Ovary (tissue), 7 donors: ENCODE measurements at regions not wholly inside any gene's neighbourhood (a gene's known extent, or its start where the extent isn't known, plus 50 kb on each side); places are given as distances from the start of the nearest gene placed in this dataset.

Experiments
- DNase-seq, 5 donors: peaks; one replicate each; pipeline ENCODE4 v3.0.0-alpha.2; 2019 to 2020
- H3K27ac ChIP-seq, 2 donors: fragments of 200-600 bp; one replicate each; pipeline versions ENCODE4 v1.5.1 to v1.8.0; 2019 to 2022
- H3K27me3 ChIP-seq: fragments of 200-600 bp; one replicate; pipeline ENCODE4 v1.8.0; 2022
- H3K36me3 ChIP-seq: fragments of 200-600 bp; sonication (generic); one replicate; pipeline ENCODE4 v1.5.1; 2019
- H3K4me1 ChIP-seq: one replicate; pipeline ENCODE4 v1.8.1; 2013; ENCODE audit warnings: mild to moderate bottlenecking, moderate library complexity; ENCODE audit not compliant: insufficient read depth
- H3K4me3 ChIP-seq: fragments of 200-600 bp; sonication (generic); one replicate; pipeline ENCODE4 v1.5.1; 2017
- H3K9me3 ChIP-seq, 2 donors: fragments of 200-600 bp in 1 of 2; sonication (generic) in 1 of 2; one replicate each; pipeline versions ENCODE4 v1.5.1 to v1.8.1; 2013 to 2019; ENCODE audit warnings: mild to moderate bottlenecking in 1 of 2, moderate library complexity in 1 of 2
- EP300 ChIP-seq: sonication (generic); formaldehyde crosslinking; IDR thresholded peaks from one replicate; pipeline ENCODE4 v1.6.1; 2017; ENCODE audit warnings: antibody characterized with exemption
- POLR2A ChIP-seq: fragments of 450-650 bp; IDR thresholded peaks from one replicate; pipeline ENCODE4 v1.6.1; 2017; ENCODE audit warnings: antibody characterized with exemption, mild to moderate bottlenecking, moderate library complexity
- WGBS, 3 donors: extraction: QIAGEN DNeasy Blood & Tissue Kit in 1 of 3; methylation state at CpG; one replicate each; pipeline versions ENCODE4 v1.1.5 to v1.1.7; 2013 to 2017; 5-methylcytosine and 5-hydroxymethylcytosine counted together
- intact Hi-C, 4 donors: fragments of 100-400 bp; cut with DNase I; formaldehyde crosslinking; loops; one replicate each; pipeline versions ENCODE4 v1.11.0 to v1.15.1; 2022 to 2023
- TF ChIP-seq, protein P1 (sequence below), 3 donors: fragments of 450-650 bp in 2 of 3; fragments of 200-600 bp in 1 of 3; IDR thresholded peaks; one replicate each; pipeline versions ENCODE4 v1.5.1 to v1.8.0; 2016 to 2022; ENCODE audit warnings: antibody characterized with exemption in 3 of 3, mild to moderate bottlenecking in 1 of 3
- donor health status: DM: no; HTN: no; CAD: no; lungs with moderate emphysema.
- donor health status: DM: no; HTN: no; CAD: no.
- donor health status: Bipolar disorder and iron deficiency.
- donor health status: DM: no; HTN: no; CAD: no.
- donor health status: DM: yes; HTN: yes; CAD: no.

DNA sequence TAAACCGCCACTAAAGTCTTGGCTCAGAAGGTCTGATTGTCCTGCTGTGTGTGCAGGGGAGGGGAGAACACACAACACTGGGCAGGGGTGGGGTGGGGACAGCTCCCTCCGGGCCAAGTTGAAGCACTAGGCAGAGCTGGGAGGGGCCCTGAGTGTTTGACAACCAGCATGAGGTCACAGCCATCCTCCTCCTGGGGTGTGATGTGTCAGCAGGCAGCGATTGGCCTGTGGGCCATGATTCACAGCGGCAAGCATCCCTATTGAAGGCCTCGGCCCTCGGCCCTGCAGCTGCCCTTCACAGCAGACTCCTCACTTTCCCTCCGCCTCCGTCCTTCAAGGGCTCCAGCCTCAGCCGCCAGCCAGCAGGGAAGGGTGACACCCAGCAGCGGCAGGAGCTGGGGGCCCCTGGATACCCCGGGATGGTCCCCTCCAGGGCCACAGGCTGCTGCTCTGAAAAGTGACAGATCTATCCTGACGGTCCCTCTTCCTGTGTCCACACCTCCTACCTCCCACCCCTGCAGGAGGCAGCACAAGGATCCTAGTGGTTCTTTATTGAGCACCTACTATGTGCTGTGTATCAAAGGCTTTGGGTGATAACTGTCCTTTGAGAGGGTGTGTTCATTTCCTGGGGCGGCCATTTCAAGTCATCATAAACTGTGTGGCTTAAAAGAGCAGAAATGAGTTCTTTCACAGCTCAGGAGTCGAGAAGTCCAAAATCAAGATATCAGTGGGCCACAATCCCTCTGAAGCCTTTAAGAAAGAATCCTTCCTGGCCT lies 66.0 kb upstream of the SLC25A33 start:
- intact Hi-C loops: no loop called here
- H3K27ac ChIP-seq: no peak overlapping the region
- no peaks in the 10 kb centered on the region for H3K9me3 ChIP-seq
- TF ChIP-seq POLR2A (no peak), EP300 (no peak)
- TF ChIP-seq, protein P1, sequence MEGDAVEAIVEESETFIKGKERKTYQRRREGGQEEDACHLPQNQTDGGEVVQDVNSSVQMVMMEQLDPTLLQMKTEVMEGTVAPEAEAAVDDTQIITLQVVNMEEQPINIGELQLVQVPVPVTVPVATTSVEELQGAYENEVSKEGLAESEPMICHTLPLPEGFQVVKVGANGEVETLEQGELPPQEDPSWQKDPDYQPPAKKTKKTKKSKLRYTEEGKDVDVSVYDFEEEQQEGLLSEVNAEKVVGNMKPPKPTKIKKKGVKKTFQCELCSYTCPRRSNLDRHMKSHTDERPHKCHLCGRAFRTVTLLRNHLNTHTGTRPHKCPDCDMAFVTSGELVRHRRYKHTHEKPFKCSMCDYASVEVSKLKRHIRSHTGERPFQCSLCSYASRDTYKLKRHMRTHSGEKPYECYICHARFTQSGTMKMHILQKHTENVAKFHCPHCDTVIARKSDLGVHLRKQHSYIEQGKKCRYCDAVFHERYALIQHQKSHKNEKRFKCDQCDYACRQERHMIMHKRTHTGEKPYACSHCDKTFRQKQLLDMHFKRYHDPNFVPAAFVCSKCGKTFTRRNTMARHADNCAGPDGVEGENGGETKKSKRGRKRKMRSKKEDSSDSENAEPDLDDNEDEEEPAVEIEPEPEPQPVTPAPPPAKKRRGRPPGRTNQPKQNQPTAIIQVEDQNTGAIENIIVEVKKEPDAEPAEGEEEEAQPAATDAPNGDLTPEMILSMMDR (IDR thresholded peaks at IDR 0.05): no peak
- WGBS, 3 donors: 52 to 60% (median 55%) methylated on average over 13 to 14 of the region's 14 CpGs
- no peaks in the 10 kb centered on the region for H3K27me3 ChIP-seq
- H3K4me1 ChIP-seq: peaks cover 3% of the 10 kb centered on the region
- no peak overlapping the region for H3K4me3 ChIP-seq
- peak in 4 of 5 donors; percentile 51 to 71 (median 68) for DNase-seq
- no peaks in the 10 kb centered on the region for H3K36me3 ChIP-seq

DNA sequence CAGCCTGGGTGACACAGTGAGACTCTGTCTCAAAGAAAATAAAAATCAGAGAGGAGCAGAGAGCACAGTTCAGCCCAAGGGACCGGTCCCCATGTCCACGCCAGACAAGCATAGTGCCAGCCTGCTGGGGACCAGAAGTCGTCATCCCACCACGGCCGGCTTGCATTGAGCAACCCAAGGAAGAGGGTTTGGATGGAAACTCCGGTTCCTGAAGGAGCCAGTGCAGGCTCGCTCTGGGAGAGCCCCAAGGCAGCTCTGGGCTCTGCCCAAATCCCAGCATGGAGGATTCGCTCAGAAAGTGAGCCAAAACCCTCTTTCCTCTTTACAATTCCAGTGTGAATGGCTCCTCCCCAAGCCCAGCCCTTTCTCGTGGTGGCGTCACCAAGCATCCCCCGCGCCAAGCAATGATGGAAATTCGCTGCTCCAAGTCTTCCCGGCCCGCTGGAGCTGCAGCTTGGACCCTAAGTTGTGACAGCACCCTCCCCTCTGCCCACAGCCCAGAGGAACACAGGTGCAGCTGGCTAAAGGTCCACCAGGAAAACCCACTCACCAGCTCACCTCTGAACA lies 64.1 kb upstream of the SLC25A33 start:
- TF ChIP-seq, protein P1 (IDR thresholded peaks at IDR 0.05): no peak
- TF ChIP-seq POLR2A (no peak), EP300 (no peak)
- Histone ChIP-seq H3K4me1 (peaks cover 3% of the 10 kb centered on the region), H3K27me3 (no peaks in the 10 kb centered on the region), H3K4me3 (no peak overlapping the region), H3K27ac (no peak overlapping the region), H3K36me3 (no peaks in the 10 kb centered on the region), H3K9me3 (no peaks in the 10 kb centered on the region)
- DNase-seq: no peak
- WGBS, 3 donors: 74 to 84% (median 83%) methylated on average over 15 of the region's 15 CpGs
- intact Hi-C loops: loop anchor here in 1 of 4 donors (5.0 kb wide), 1 partner anchor 1763 kb away; no protein-coding TSS in a partner anchor

DNA sequence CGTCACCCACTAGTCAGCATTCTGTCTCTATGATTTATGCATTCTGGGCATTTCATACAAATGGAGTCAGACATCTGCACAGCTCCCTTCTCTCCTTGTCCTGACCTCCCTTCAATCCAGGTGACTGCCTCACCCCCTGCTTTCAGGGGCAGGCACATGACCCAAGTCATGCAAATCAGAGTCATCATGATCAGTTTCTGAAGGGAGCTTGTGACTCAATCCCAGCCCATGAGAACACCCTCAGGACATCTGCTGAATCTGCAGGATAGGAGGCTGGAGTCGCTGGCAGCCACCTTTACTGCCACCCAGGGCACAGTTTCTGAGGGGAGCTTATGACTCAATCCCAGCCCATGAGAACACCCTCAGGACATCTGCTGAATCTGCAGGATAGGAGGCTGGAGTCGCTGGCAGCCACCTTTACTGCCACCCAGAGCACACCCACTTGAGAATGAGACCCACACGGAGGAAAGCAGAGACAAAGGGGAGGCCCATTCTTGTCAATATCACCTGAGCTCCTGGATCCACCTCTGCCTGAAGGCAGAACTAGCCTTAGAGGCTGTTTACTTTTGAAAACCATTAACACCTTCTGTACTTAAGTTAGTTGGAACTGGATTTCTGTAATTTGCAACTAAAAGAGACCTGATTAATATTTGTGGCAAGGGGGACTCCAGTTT lies 62.3 kb upstream of the SLC25A33 start:
- TF ChIP-seq POLR2A (no peak), EP300 (no peak)
- TF ChIP-seq, protein P1 (IDR thresholded peaks at IDR 0.05): no peak
- Histone ChIP-seq H3K36me3 (no peaks in the 10 kb centered on the region), H3K27me3 (no peaks in the 10 kb centered on the region), H3K27ac (no peak overlapping the region), H3K9me3 (no peaks in the 10 kb centered on the region), H3K4me3 (no peak overlapping the region), H3K4me1 (peaks cover 4% of the 10 kb centered on the region)
- no peak for DNase-seq
- intact Hi-C loops: loop anchor here in 1 of 4 donors (5.0 kb wide), 1 partner anchor 1765 kb away; no protein-coding TSS in a partner anchor
- 77 to 83% (median 79%) methylated on average over 4 of the region's 4 CpGs for WGBS, 3 donors

DNA sequence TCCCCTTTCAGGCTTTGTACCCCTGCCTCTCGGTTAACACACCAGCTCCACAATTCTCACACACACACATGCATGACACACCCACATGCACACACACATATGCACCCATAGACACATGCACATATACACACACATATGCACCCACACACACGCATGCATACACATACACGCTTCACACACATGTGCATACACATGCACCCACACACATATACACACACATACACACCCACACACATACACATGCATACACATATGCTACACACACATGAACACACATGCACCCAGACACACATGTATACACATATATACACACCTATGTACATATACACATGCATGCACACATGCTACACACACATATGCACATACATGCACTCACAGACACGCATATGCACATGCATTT lies 61.7 kb upstream of the SLC25A33 start:
- WGBS, 3 donors: 90 to 92% (median 91%) methylated on average over 4 of the region's 4 CpGs
- Histone ChIP-seq H3K9me3 (no peaks in the 10 kb centered on the region), H3K36me3 (no peaks in the 10 kb centered on the region), H3K4me3 (no peak overlapping the region), H3K27ac (no peak overlapping the region), H3K4me1 (peaks cover 8% of the 10 kb centered on the region), H3K27me3 (no peaks in the 10 kb centered on the region)
- TF ChIP-seq, protein P1 (IDR thresholded peaks at IDR 0.05): no peak
- TF ChIP-seq POLR2A (no peak), EP300 (no peak)
- no peak for DNase-seq
- intact Hi-C loops: loop anchor here in 1 of 4 donors (5.0 kb wide), 1 partner anchor 1765 kb away; no protein-coding TSS in a partner anchor
